ENCODE measurements at regions not wholly inside any gene's neighbourhood (a gene's known extent, or its start where the extent isn't known, plus 50 kb on each side); places are given as distances from the start of the nearest gene placed in this dataset.

DNA sequence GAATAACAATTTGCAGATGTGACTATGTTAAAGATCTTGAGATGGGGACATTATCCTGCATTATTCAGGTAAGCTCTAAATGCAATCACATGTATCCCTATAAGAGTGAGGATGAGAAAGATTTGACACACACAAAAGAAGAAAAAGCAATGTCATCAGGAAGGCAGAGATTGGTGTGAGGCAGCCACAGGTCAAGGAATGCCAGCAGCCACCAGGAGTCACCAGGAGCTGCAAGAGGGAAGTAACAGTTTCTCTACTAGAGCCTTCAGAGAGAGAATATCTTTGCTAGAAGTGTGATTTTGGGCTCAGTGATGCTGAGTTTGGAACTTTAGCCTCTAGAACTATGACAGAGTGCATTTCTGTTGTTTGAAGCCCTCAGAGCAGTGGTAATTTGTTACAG is 700.3 kb upstream of the SEMA3D start:
- Histone ChIP-seq H3K4me3 (no peak overlapping the region), H3K27ac (no peak overlapping the region), H3K27me3 (no peaks in the 10 kb centered on the region), H3K9me3 (no peaks in the 10 kb centered on the region), H3K36me3 (no peaks in the 10 kb centered on the region), H3K4me1 (no peaks in the 10 kb centered on the region)
- DNase-seq = no peak
- no peak for ATAC-seq (ENCODE audit: low FRiP score in 2 of 2)
- no peak for TF ChIP-seq POLR2AphosphoS5 (IDR thresholded peaks at IDR 0.05)

GRCh38 chr7:85882335-85882734 is 695.5 kb upstream of the SEMA3D start:
- no peak for ATAC-seq (ENCODE audit: low FRiP score in 2 of 2)

GRCh38 chr7:85875398-85875797 is 688.5 kb upstream of the SEMA3D start:
- no peaks in the 10 kb centered on the region for H3K4me1 ChIP-seq
- H3K36me3 ChIP-seq = no peaks in the 10 kb centered on the region
- no peak overlapping the region for H3K27ac ChIP-seq
- WGBS, 2 donors = 64 to 88% methylated on average over 1 of the region's 1 CpG
- H3K4me3 ChIP-seq = no peak overlapping the region
- ATAC-seq (ENCODE audit: low FRiP score in 2 of 2) (no peak), DNase-seq (no peak)
- TF ChIP-seq POLR2A (IDR thresholded peaks at IDR 0.05) (no peak), POLR2AphosphoS5 (IDR thresholded peaks at IDR 0.05) (no peak), EP300 (IDR thresholded peaks at IDR 0.05) (no peak)
- TF ChIP-seq, protein P1, sequence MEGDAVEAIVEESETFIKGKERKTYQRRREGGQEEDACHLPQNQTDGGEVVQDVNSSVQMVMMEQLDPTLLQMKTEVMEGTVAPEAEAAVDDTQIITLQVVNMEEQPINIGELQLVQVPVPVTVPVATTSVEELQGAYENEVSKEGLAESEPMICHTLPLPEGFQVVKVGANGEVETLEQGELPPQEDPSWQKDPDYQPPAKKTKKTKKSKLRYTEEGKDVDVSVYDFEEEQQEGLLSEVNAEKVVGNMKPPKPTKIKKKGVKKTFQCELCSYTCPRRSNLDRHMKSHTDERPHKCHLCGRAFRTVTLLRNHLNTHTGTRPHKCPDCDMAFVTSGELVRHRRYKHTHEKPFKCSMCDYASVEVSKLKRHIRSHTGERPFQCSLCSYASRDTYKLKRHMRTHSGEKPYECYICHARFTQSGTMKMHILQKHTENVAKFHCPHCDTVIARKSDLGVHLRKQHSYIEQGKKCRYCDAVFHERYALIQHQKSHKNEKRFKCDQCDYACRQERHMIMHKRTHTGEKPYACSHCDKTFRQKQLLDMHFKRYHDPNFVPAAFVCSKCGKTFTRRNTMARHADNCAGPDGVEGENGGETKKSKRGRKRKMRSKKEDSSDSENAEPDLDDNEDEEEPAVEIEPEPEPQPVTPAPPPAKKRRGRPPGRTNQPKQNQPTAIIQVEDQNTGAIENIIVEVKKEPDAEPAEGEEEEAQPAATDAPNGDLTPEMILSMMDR (IDR thresholded peaks at IDR 0.05) = no peak
- no peaks in the 10 kb centered on the region for H3K9me3 ChIP-seq
- no peaks in the 10 kb centered on the region for H3K27me3 ChIP-seq

More at GRCh38 chr7:85882335-85882734, 695.5 kb upstream of the SEMA3D start:
- TF ChIP-seq EP300 (IDR thresholded peaks at IDR 0.05) (no peak), POLR2A (IDR thresholded peaks at IDR 0.05) (no peak), POLR2AphosphoS5 (IDR thresholded peaks at IDR 0.05) (no peak)
- TF ChIP-seq, protein P1 (IDR thresholded peaks at IDR 0.05) = no peak
- H3K9me3 ChIP-seq = no peaks in the 10 kb centered on the region
- no peaks in the 10 kb centered on the region for H3K4me1 ChIP-seq
- no peaks in the 10 kb centered on the region for H3K27me3 ChIP-seq
- no peak for DNase-seq
- H3K36me3 ChIP-seq = no peaks in the 10 kb centered on the region
- no peak overlapping the region for H3K27ac ChIP-seq
- 68 to 85% methylated on average over 1 of the region's 1 CpG for WGBS, 2 donors
- H3K4me3 ChIP-seq = no peak overlapping the region

DNA sequence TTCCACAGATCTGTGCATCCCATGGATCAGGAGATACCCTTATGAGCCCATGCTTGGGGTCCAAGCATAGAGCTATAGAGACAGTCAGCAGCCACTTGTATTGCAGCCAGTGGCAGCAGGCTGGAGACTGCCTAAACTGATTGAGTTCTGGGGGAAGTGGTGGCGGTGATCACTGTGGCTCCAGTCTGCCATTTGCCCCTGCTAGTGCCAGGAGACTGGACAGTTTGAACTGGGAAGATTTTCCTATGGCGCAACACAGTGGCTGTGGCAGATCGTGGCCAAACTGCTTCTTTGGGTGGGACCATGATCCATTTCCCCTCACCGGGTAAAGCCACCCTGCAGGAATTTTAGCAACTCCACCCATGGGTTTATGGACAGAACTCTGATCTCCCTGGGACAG is 679.7 kb upstream of the SEMA3D start:
- 90% methylated on average over 4 of the region's 4 CpGs; no CpG with 5 or more reads in 1 of the 2 donors for WGBS, 2 donors

GRCh38 chr7:85851571-85852193 is 664.8 kb upstream of the SEMA3D start:
- no peak overlapping the region for H3K4me3 ChIP-seq
- TF ChIP-seq, protein P1 (IDR thresholded peaks at IDR 0.05) = peak in 4 of 6 experiments; percentile 26 to 34 (median 30)
- TF ChIP-seq POLR2AphosphoS5 (IDR thresholded peaks at IDR 0.05) = no peak
- H3K4me1 ChIP-seq = no peaks in the 10 kb centered on the region
- no peaks in the 10 kb centered on the region for H3K36me3 ChIP-seq
- no peaks in the 10 kb centered on the region for H3K27me3 ChIP-seq
- no peak for ATAC-seq (ENCODE audit: low FRiP score in 2 of 2)
- no peaks in the 10 kb centered on the region for H3K9me3 ChIP-seq
- DNase-seq = no peak
- H3K27ac ChIP-seq = no peak overlapping the region
- WGBS, 2 donors = 47 to 48% methylated on average over 6 of the region's 6 CpGs

More for the DNA sequence above, 679.7 kb upstream of the SEMA3D start:
- Histone ChIP-seq H3K36me3 (no peaks in the 10 kb centered on the region), H3K4me1 (no peaks in the 10 kb centered on the region), H3K27me3 (no peaks in the 10 kb centered on the region), H3K9me3 (no peaks in the 10 kb centered on the region), H3K27ac (no peak overlapping the region), H3K4me3 (no peak overlapping the region)
- TF ChIP-seq POLR2AphosphoS5 (IDR thresholded peaks at IDR 0.05) (no peak), POLR2A (IDR thresholded peaks at IDR 0.05) (no peak), EP300 (IDR thresholded peaks at IDR 0.05) (no peak)
- TF ChIP-seq, protein P1 (IDR thresholded peaks at IDR 0.05) = no peak
- no peak for DNase-seq
- ATAC-seq (ENCODE audit: low FRiP score in 2 of 2) = peak in 1 of 2 donors; percentile 15
